Natural killer cell (primary cell): ENCODE measurements at regions not wholly inside any gene's neighbourhood (a gene's known extent, or its start where the extent isn't known, plus 50 kb on each side); places are given as distances from the start of the nearest gene placed in this dataset.

Experiments
- ATAC-seq, 3 donors: fragments of 150-1000 bp in 2 of 3; fragments of 200-7000 bp in 1 of 3; cut with Tn5 transposase; 1 replicate in 1 of 3; 2 replicates in 2 of 3; pipeline ENCODE4 v1.10.0; 2021; ENCODE audit warnings: mild to moderate bottlenecking in 2 of 3, moderate library complexity in 2 of 3
- DNase-seq, 2 donors: peaks; one replicate each; pipeline versions ENCODE4 v3.0.0 to v3.0.0-alpha.2; 2013 to 2021; ENCODE audit warnings: mixed read lengths in 1 of 2
- H3K27ac ChIP-seq: one replicate; pipeline ENCODE4 v1.5.1; 2013; ENCODE audit warnings: mild to moderate bottlenecking, low read length
- H3K27me3 ChIP-seq: one replicate; pipeline ENCODE4 v1.6.1; 2013; ENCODE audit warnings: low read length; ENCODE audit not compliant: control insufficient read depth, insufficient read depth
- H3K36me3 ChIP-seq: one replicate; pipeline ENCODE4 v1.6.1; 2013; ENCODE audit warnings: low read length; ENCODE audit not compliant: control insufficient read depth, insufficient read depth
- H3K4me1 ChIP-seq: one replicate; pipeline ENCODE4 v1.6.1; 2013; ENCODE audit warnings: low read length; ENCODE audit not compliant: control insufficient read depth, insufficient read depth
- H3K4me3 ChIP-seq: one replicate; pipeline ENCODE4 v1.5.1; 2013; ENCODE audit warnings: low read length
- H3K9me3 ChIP-seq: one replicate; pipeline ENCODE4 v1.6.1; 2013; ENCODE audit warnings: low read length; ENCODE audit not compliant: control insufficient read depth, insufficient read depth
- H3K27ac Mint-ChIP-seq, 2 donors: one replicate each; pipeline ENCODE4 v1.8.0; 2022; ENCODE audit warnings: mild to moderate bottlenecking in 2 of 2, mixed read lengths in 2 of 2, moderate library complexity in 1 of 2
- H3K27me3 Mint-ChIP-seq, 2 donors: one replicate each; pipeline ENCODE4 v1.8.0; 2022; ENCODE audit warnings: low read depth in 2 of 2, mixed read lengths in 2 of 2
- H3K36me3 Mint-ChIP-seq: one replicate; pipeline ENCODE4 v1.8.0; 2022; ENCODE audit warnings: mixed read lengths
- H3K4me1 Mint-ChIP-seq, 2 donors: one replicate each; pipeline ENCODE4 v1.8.0; 2022; ENCODE audit warnings: mixed read lengths in 2 of 2
- H3K4me3 Mint-ChIP-seq: one replicate; pipeline ENCODE4 v1.8.0; 2022; ENCODE audit warnings: mild to moderate bottlenecking, moderate library complexity, mixed read lengths
- H3K9me3 Mint-ChIP-seq, 2 donors: one replicate each; pipeline ENCODE4 v1.8.0; 2022; ENCODE audit warnings: mixed read lengths in 2 of 2
- CTCF ChIP-seq: fragments of 200-600 bp; IDR thresholded peaks from one replicate; pipeline ENCODE4 v1.8.0; 2022; ENCODE audit warnings: antibody characterized with exemption
- WGBS: methylation state at CpG from one replicate; pipeline ENCODE4 v1.1.7; 2013; ENCODE audit warnings: missing lambda C conversion rate; ENCODE audit not compliant: insufficient coverage; 5-methylcytosine and 5-hydroxymethylcytosine counted together
- intact Hi-C: fragments of 100-400 bp; cut with micrococcal nuclease; formaldehyde crosslinking; loops from one replicate; pipeline ENCODE4 v1.14.2; 2022

- 77% methylated on average over 7 of the region's 8 CpGs for WGBS
- H3K27ac Mint-ChIP-seq: no peak overlapping the region
These were observed 85.7 kb upstream of the APCDD1 start for GRCh38 chr18:10368456-10369453.

GRCh38 chr18:10370716-10371115 lies 83.7 kb upstream of the APCDD1 start:
- Histone ChIP-seq H3K9me3 (no peaks in the 10 kb centered on the region), H3K27ac (no peak overlapping the region), H3K4me3 (no peak overlapping the region), H3K36me3 (no peaks in the 10 kb centered on the region), H3K27me3 (no peaks in the 10 kb centered on the region), H3K4me1 (no peaks in the 10 kb centered on the region)
- intact Hi-C loops: no loop called here
- peaks cover 6% of the 10 kb centered on the region in 2 donors for H3K27me3 Mint-ChIP-seq
- no peaks in the 10 kb centered on the region for H3K4me1 Mint-ChIP-seq
- 83% methylated on average over 7 of the region's 7 CpGs for WGBS
- H3K36me3 Mint-ChIP-seq: no peaks in the 10 kb centered on the region
- no peak for TF ChIP-seq CTCF
- DNase-seq (no peak), ATAC-seq (no peak)
- H3K4me3 Mint-ChIP-seq: no peak overlapping the region
- H3K27ac Mint-ChIP-seq: no peak overlapping the region
- H3K9me3 Mint-ChIP-seq: peaks cover 0 to 3% of the 10 kb centered on the region in 2 donors

More at GRCh38 chr18:10368456-10369453, 85.7 kb upstream of the APCDD1 start:
- Mint-ChIP-seq H3K27me3 (peaks cover 6% of the 10 kb centered on the region in 2 donors), H3K4me3 (no peak overlapping the region), H3K36me3 (no peaks in the 10 kb centered on the region), H3K4me1 (no peaks in the 10 kb centered on the region), H3K9me3 (peaks cover 0 to 3% of the 10 kb centered on the region in 2 donors)
- ATAC-seq (no peak), DNase-seq (no peak)
- no peak for TF ChIP-seq CTCF
- no peak overlapping the region for H3K4me3 ChIP-seq
- H3K27ac ChIP-seq: no peak overlapping the region
- H3K9me3 ChIP-seq: no peaks in the 10 kb centered on the region
- H3K4me1 ChIP-seq: no peaks in the 10 kb centered on the region
- H3K36me3 ChIP-seq: no peaks in the 10 kb centered on the region
- no peaks in the 10 kb centered on the region for H3K27me3 ChIP-seq
- intact Hi-C loops: no loop called here

GRCh38 chr18:10371165-10371564 lies 83.3 kb upstream of the APCDD1 start:
- intact Hi-C loops: no loop called here

More at GRCh38 chr18:10371165-10371564, 83.3 kb upstream of the APCDD1 start:
- Histone ChIP-seq H3K9me3 (no peaks in the 10 kb centered on the region), H3K27ac (no peak overlapping the region), H3K4me1 (no peaks in the 10 kb centered on the region), H3K36me3 (no peaks in the 10 kb centered on the region), H3K4me3 (no peak overlapping the region), H3K27me3 (no peaks in the 10 kb centered on the region)
- TF ChIP-seq CTCF: no peak
- WGBS: 79% methylated on average over 3 of the region's 3 CpGs
- Mint-ChIP-seq H3K27ac (no peak overlapping the region), H3K9me3 (peaks cover 0 to 3% of the 10 kb centered on the region in 2 donors), H3K4me1 (no peaks in the 10 kb centered on the region), H3K27me3 (peaks cover 2 to 6% of the 10 kb centered on the region in 2 donors), H3K4me3 (no peak overlapping the region), H3K36me3 (no peaks in the 10 kb centered on the region)
- DNase-seq: no peak
- ATAC-seq: no peak
